ENCODE measurements at regions not wholly inside any gene's neighbourhood (a gene's known extent, or its start where the extent isn't known, plus 50 kb on each side); places are given as distances from the start of the nearest gene placed in this dataset.

DNA sequence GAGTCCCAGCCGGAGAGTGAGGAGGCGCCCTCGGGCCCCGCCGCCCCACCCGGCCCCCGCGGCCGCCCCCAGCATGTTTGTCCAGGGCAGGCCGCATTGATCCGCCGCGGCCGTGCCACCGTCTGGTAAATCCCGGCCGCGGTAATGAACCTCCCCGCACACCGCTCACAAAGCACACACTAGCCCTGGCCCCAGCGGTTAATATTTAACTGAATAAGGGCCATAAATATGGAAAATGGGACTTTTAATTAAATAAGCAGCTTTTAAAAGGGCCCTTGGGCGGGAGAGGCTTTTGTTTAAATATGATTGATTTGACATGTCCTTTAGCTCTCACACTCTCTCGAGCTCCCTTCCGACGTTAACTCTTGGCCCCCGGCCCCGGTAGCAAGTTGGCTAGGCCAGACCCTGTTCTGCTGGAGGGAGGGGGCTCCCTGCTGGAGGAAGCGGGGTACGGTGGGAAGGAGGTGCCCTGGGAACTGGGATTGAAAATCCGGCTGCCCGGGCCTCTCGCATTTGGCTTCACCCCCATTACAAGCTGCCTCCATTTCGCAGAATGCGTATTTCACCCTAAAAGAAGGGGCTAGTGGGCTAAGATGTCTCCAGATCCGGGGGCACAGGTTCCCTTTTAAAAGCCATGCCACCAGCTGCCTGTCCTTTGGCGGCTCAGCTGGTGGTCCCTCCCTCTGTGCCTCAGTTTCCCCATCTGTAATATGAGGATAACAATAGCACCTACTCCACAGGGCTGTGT is 199.8 kb downstream of the RBM19 start:
- no peak for DNase-seq

DNA sequence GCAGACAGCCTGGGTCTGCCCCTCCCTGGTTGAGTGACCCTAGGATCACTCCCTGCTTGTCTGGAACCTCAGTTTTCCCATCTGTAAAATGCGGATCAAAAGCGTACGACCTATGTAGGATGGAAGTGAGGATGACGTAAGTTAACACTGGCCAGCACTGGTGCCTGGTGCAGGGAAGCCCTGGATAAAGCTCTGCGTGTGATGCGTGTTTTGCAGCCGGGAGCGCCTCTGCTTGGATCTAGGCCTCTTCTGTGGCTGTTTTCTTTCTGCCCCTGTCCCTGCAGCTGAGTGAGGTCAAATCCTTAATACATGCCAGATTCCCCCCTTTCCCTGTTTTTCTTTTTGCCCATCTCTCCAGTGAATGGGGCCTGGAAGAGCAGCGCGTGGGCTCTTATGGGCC is 201.5 kb downstream of the RBM19 start:
- no peak for DNase-seq

DNA sequence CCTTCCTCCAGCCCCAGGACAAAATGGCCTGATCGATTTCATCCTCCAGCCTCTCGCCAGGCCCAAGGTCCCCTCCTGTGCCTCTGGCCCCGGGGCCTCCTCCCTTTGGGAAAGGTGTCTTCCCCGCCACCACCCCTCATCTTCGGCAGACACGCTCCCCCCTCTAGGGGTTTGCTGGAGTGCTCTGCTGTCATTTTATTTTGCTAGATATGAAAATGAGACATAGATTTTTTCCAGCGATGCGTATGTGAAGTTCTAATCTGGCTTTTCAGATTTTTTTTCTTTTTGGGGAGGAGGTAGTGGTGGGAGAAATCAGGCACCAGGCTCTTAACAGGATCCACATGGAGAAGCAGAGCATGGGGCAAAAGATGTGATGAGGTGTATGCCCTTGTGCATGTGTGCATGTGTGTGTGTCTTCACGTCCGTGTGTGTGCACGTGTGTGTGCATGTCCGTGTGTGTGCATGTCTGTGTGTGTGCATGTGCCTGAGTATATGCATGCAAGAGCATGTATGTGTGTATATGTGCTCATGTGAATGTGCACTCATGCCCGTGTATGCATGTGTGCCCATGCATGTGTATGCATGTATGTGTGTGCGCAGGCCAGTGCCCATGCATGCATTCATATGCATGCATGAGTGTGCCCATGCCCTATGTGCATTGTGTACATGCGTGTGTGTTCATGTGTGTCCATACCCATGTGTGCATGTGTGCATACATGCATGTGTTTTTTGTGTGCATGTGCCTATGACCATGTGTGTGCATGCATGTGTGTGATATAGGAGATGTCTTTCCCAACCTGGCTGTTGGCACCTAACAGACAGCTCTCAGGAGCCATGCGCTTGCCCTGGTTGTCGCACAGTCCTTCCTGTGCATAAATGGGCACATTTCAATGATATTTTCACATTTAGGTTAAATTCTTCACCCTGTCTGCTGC is 203.0 kb downstream of the RBM19 start:
- no peak for DNase-seq

DNA sequence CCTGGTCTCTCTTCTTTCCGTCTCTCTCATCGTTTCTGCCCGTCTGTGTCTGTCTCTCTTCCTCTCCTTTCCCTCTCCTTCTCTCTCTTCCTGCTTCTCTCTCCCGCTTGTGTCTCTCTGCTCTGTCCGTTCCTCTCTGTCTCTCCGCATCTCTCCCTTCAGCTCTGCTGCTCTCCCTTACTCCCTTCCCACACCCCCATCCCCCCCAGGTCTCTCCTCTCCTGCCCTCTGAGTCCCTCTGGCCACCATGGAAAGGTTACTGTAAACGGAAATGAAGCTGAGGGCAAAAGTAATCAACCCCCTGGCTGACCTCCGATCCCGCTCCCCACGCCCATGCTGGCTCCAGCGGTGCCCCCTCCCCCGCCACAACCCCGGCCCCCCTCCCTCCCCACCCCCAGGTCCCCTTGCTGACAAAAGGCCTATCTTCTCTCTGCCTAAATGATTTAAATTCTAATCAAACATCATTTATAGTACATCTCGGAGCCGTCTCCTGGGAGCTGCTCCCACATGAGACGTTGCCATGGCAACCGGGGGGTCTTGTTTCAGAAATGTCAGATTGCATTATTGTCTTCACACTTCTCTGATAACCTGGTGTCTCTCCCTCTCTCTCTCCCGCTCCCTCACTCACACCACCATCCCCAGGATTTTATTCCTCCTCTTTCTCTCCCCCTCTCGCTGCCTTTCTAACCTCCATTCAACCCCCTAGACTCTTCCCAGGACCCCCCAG is 203.8 kb downstream of the RBM19 start:
- DNase-seq: peak; percentile 50

DNA sequence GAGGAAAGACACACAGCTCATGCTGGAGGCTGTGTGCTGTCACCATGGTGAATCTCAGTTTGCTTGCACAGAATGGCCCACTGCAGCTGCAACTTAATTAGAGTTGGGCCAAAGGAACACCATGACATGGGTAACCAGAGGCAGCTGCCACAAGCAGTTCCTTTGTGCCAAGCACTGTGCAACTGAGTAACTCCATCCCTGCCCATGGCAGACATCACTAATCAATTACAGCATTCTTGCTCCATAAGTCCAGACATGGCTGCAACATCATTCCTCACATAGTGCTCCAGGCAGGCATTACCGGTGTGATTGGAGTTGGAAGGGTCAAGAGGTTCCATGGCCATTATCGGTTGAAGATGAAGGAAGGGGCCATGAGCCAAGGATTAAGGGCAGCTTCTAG is 207.0 kb downstream of the RBM19 start:
- no peak for DNase-seq

DNA sequence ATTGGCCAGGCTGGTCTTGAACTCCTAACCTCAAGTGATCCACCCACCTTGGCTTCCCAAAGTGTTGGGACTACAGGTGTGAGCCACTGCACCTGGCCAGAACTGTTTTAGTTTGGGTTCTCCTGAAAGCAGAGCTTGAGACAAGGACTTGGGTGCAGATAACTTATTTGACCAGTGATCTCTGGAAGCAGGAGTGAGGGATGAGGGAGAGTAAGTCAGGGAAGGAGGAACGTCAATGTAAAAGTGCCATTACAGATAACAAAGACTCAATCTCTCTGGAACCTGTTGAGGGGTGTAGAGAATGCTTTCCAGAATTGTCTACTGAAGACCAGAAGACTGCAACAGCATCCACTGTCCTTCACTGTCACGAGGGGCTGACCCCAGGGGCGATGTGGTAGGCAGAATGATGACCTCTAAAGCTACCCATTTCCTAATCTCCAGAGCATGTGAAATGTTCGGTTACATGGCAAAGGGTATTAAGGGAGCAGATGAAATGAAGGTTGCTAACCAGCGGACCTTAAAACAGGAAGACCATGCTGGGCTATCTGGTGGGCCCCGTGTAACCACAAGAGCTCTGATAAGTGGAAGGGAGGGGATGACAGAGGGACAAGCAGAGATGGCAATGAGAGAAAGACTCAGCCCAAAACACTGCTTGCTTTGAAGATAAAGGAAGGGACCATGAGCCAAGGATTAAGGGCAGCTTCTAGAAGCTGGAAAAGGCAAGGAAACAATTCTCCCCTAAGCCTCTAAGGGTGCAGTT is 207.8 kb downstream of the RBM19 start:
- no peak for DNase-seq

DNA sequence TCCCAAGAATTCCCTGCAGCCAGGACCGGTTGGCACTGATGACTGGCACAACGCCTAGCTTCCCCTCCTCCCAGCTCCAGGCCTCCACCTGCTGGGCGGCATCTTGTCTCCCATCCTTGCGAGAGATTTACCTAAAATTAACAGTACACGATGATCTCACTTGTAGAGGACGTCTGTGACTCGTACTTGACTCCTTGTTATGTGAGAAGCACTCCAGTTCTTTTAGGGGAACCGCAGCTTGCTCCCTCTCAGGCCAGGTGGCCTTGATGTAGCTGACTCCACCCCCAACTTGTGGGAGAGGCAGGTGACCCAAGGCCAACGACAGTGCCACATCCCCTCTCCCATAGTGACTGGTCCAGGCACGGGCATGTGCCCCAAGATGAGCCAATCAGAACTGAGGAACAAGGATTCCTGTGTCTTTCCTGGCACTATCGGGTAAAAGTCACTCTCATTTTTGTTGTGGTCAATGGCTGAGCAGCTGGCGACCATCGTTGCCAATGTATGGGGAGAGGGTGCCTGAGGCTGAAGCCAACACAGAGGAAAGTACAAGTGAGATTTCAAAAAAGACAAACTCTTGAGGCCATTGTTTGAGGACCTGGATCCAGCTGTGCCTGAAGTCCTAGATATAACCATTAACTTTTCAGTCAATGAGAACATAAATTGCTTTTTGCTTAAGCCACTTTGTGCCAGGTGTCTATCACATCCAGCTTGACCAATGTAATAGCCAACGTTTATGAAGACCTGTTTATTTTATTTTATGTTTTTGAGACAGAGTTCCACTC is 208.7 kb downstream of the RBM19 start:
- no peak for DNase-seq

DNA sequence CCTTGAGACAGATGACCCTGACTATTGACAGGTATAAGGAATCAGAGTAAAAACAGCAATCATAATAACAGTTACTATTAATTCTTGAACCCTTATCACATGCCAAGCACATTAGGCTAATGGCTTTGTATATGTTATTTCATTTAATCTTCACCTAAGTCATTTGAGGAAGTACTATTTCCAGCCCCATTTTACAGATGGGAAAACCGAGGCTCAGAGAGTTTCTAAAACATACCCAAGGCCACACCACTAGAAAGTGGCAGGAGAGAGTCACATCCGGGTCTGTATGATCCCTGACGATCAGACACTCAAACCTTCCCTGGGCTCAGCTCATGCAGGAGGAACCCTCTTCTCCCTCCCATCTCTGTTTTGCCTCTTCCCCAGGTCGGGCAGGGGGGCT is 209.5 kb downstream of the RBM19 start:
- DNase-seq: no peak

DNA sequence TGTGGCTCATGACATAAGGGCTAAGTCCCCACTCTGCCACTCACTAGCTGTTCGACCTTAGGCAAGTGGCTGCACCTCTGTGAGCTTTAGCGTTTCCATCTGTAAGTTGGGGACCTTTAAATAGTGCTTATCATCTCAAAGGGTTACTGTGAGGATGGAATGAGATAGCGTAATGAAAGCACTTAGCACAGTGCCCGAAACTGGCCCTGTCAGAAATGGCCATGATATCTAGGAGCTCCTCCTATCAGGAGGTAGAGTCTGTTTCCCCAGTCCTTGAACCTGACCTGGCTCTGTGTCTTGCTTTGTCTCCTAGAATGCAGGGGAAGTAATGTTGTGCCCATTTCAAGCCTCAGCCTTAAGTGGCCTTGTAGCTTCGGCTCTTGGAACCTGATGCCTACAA is 211.0 kb downstream of the RBM19 start:
- no peak for DNase-seq

DNA sequence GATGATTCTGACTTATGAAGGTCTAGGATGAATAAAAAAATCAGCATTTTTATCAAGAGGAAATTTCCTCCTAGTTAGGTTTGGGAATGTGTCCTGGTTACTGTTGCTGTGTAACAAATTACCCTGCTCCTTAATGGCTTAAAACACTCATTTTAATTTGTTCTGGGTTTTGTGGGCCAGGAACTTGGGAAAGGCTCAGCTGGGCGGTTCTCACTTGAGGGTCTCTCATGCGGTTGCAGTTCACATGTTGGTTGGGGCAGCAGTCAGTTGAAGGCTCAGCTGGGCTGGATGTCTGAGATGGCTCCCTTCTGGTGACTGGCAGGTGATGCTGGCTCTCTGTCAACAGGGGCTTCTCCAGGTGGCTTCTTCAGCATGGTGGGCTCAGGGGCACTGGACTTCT is 214.6 kb downstream of the RBM19 start:
- DNase-seq: no peak

DNA sequence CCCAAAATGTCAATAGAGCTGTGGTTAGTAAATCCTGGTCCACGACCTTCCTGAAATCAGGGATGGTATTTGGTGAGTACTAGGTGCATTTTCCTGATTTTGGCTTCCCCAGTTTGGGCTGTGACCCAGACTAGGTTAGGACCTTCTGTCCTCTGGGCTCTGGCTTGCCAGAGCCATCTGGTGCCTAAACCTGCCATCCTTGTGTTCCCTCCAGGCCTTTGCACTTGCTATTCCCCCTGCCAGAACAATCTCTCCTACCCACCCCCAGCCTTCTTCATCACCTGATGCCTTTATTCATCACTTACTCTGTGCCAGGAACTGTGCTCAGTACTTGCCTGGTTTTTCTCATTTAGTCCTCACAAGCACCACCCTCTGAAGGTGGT is 216.7 kb downstream of the RBM19 start:
- DNase-seq: no peak

DNA sequence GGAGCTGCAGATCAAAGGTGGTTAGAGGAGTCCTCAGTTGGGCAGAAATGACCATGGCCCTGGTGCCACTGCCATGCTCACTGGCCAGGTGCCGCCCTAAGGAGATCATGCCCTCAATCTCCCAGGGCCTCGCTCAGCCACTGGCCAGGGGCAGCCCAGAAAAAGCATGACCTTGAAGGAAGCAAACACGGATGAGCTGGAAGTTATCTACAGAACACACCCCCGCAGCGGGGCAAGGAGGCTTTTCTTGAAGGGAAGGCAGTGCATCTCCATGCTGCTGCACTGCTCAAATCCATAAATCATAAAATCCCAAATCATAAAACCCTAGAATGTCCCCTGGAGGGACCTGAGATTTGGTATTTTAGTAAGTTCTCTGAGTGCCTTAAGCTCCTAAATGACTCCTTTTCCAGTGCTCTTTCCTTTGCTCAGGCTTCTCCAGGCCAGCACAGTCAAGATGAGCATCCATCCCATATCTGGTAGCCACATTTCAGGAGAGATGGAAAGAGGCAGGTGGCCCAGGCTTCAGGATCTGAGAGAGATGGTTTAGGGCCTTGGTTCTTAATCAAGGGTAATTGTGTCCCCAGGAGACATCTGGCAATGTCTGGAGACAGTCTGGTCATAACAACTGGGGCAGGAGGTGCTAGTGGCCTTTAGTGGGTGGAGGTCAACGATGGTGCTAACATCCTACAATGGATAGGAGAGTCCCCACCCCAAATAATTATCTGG is 217.3 kb downstream of the RBM19 start:
- DNase-seq: no peak

DNA sequence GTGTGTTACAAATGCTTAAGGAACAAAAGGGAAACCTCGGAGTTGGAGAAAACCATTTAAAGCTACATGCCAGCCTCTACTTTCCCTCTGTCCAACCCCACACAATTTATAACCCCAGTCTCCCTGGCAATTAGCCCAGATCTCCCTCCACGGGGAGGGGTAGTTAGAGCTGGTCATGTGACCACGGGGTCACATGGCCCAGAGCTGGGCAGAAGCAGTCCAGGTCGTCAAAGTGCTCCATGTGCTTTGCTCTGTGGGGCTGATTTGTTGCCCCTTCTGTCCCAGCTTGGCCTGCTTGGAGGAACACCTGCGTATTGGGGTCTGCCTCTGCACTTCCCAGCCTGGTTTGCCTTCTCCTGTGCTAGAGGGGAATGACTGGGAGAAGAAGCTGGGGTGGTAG is 219.1 kb downstream of the RBM19 start:
- DNase-seq: no peak

DNA sequence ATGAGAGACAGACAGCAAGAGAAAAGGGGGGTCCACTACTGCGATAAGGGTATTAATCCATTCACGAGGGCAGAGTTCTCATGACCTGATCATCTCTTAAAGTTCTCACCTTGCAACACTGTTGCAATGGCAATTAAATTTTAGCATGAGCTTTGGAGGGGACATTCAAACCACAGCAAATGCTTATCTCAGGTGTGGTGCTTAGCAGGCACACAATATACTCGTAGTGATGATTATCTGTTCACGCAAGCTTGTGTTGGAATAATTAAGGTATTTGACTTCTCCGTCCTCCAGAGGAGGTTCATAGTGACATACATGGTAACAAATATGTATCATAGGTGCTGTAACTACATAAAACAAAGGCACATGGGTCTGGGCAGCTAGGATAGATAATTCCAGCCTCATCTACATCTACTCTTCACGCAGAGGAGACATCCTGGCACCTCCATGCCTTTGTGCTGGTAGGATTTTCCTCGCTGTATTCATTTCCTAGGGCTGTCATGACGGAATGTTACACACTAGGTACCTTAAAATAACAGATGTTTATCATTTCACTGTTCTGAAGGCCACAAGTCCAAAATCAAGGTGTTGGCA is 221.2 kb downstream of the RBM19 start:
- no peak for DNase-seq

DNA sequence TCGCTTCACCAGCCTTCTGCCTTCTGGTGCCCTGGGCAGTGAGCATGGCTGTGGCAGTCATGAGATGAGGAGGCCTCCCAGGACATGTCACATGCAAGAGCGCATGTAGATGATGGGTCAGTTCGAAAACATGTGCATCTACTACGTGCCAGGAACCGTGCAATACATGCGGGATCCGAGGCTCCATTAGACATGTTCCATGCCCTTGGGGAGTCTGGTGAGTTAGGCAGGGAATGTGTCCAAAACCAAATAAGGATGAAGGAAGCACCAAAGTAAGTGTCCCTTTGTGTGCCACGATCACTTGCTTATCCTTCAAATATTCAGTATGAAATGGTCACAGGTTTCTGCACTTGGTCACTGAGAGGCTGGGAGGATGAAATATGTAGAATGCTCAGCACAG is 223.3 kb downstream of the RBM19 start:
- DNase-seq: no peak

DNA sequence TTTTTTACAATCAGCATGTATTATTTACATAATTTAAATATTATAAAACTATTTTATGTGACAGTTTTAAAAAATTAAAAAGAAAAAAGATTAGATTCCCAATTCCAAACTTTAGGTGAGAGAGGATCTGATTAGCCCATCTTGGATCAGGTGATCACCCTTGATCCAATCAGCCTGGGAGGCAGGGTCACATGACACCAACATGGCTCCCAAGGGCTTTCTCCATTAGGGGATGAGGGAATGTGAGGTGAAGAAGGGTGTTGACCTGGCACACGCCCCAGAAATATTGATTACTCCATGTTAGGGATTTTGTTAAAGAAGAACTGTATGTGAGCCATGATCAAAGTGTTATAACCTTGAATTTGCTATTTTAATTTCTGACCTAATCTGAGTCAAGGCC is 225.4 kb downstream of the RBM19 start:
- no peak for DNase-seq

DNA sequence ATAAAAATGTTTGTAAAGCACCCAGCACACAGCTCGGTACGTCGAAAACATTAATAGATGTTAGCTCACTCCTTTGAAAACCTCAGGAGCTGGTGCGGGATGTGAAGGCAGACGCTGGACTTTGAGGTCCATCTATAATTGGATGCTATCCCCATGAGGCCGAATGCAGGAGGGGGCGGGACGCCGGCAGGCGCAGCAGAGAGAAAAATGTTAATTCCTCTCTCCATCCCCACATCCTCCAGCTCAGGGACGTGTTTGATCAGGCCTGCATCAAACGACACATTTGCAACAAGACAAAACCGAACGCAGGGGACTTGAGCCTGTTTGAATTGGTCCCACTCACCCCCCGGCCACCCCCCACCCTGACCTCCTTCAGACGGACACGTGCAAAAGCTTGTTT is 231.0 kb downstream of the RBM19 start:
- DNase-seq: no peak

DNA sequence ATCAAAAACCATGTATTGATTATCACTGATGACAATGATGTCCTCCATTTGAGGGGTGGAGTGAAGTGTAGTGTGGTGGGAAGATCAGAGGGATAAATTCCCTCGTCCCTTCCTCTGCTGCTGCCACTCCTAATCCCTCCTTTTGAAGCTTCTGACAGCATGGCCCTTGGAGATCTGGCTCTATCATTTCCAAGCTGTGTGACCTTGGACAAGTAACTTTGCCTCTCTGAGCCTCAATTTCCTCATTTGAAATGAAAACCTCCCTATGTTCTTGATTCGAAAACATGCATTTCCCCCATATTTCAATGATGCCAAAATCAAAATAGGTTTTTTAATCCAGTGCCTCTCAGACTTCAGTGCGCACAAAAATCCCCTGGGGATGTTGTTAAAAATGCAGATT is 231.6 kb downstream of the RBM19 start:
- no peak for DNase-seq

DNA sequence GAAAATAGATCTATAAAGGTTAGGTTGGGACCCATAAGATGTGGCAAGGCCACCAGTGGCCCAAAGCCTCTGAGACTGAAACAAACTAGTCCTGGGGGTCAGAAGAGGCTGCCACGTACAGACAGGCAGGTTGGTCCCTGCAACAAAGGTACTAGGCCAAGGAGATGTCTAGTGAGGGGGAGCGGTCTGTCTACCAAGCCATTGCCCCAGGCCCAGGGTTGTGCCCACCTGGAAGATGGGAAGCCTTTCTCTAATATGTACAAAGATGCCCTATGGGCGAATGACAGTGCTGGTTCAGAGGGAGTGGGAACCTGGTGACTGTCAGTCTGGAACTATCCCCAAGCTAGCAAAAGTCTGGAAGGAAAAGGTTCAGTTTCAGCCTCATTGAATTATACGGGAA is 233.2 kb downstream of the RBM19 start:
- DNase-seq: no peak

DNA sequence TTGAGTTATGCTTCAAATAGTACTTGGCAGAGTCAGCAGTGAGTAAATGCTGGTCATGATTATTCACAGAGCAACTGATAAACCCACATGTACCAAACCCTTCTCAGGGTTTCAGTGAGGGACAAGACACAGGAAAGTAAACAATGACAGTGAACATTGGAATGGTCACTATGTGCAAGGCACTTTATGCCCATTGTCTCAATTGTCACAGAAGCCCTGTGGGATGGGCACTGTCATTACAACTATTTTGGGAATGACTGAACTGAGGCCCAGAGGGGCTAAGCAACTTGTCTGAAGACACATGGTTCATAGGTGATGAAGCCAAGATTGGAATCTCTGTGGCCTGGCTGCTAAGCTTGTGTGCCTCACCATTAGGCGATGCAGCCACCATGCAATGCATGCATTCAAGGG is 238.5 kb downstream of the RBM19 start:
- no peak for DNase-seq

Data from left kidney (tissue), 1 donor.